ENCODE measurements at regions not wholly inside any gene's neighbourhood (a gene's known extent, or its start where the extent isn't known, plus 50 kb on each side); places are given as distances from the start of the nearest gene placed in this dataset.

DNA sequence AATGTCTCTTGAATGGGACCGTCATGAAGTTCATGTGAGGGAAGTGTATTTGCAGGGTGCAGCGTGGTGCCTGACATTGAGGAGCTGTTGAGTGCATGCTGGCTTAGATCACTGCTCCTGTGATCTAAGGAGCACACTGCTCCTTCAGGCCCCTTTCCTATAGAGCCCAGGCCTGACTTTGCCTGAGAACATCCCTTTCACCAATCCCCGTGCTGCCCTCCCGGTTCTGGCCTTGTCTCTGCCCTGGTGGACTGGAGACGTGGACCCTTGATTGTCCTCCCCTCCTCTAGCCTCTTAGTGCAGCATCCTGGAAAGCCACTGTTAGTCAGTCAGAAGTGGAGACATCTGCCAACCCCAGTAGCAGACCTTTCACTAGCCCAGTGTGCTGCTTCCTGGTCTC lies 323.6 kb upstream of the HS6ST1 start:
- Histone ChIP-seq H3K27ac (ENCODE audit: low read depth in 2 of 2, low read length in 1 of 2) (no peak overlapping the region), H3K4me1 (ENCODE audit: control insufficient read depth in 1 of 2, insufficient read depth in 2 of 2, low read depth in 1 of 2, low read length in 1 of 2) (peaks cover 0 to 3% of the 10 kb centered on the region in 2 experiments; a peak in 2 of 4 replicates), H3K79me2 (ENCODE audit: insufficient read depth) (no peaks in the 10 kb centered on the region), H3K9me2 (no peaks in the 10 kb centered on the region), H3K9ac (no peak overlapping the region), H4K20me1 (ENCODE audit: insufficient read depth) (no peaks in the 10 kb centered on the region), H3K9me3 (no peaks in the 10 kb centered on the region), H3K4me3 (ENCODE audit: low read depth in 2 of 2, low read length in 1 of 2) (no peak overlapping the region), H3K27me3 (ENCODE audit: insufficient read depth) (no peaks in the 10 kb centered on the region), H3F3A (replicated peaks; ENCODE audit: insufficient read depth) (no peaks in the 10 kb centered on the region), H2AFZ (ENCODE audit: low read depth) (no peak overlapping the region), H3K36me3 (replicated peaks in 1 of 2; ENCODE audit: control insufficient read depth in 1 of 2, insufficient read depth in 2 of 2, low read length in 1 of 2) (no peaks in the 10 kb centered on the region), H3K4me2 (no peak overlapping the region)
- TF ChIP-seq YY1 (IDR thresholded peaks at IDR 0.05; ENCODE audit: low read depth): no peak
- TF ChIP-seq JUND (IDR thresholded peaks at IDR 0.05): no peak
- no peak for TF ChIP-seq MEF2A (IDR thresholded peaks at IDR 0.05; ENCODE audit: borderline replicate concordance, low read depth)
- TF ChIP-seq, protein P1, sequence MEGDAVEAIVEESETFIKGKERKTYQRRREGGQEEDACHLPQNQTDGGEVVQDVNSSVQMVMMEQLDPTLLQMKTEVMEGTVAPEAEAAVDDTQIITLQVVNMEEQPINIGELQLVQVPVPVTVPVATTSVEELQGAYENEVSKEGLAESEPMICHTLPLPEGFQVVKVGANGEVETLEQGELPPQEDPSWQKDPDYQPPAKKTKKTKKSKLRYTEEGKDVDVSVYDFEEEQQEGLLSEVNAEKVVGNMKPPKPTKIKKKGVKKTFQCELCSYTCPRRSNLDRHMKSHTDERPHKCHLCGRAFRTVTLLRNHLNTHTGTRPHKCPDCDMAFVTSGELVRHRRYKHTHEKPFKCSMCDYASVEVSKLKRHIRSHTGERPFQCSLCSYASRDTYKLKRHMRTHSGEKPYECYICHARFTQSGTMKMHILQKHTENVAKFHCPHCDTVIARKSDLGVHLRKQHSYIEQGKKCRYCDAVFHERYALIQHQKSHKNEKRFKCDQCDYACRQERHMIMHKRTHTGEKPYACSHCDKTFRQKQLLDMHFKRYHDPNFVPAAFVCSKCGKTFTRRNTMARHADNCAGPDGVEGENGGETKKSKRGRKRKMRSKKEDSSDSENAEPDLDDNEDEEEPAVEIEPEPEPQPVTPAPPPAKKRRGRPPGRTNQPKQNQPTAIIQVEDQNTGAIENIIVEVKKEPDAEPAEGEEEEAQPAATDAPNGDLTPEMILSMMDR (IDR thresholded peaks at IDR 0.05): no peak
- TF ChIP-seq, protein P2, sequence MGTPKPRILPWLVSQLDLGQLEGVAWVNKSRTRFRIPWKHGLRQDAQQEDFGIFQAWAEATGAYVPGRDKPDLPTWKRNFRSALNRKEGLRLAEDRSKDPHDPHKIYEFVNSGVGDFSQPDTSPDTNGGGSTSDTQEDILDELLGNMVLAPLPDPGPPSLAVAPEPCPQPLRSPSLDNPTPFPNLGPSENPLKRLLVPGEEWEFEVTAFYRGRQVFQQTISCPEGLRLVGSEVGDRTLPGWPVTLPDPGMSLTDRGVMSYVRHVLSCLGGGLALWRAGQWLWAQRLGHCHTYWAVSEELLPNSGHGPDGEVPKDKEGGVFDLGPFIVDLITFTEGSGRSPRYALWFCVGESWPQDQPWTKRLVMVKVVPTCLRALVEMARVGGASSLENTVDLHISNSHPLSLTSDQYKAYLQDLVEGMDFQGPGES (IDR thresholded peaks at IDR 0.05; ENCODE audit: low read depth, low read length): no peak
- 26% methylated on average over 4 of the region's 5 CpGs for WGBS (ENCODE audit: low lambda C conversion rate)
- no peak for DNase-seq
- CTCF ChIA-PET: interaction anchor here (0.6 kb wide), 1 partner anchor 42 kb away, joined by 3 read pairs; no protein-coding TSS in a partner anchor
- POLR2A ChIA-PET: no interaction called here

DNA sequence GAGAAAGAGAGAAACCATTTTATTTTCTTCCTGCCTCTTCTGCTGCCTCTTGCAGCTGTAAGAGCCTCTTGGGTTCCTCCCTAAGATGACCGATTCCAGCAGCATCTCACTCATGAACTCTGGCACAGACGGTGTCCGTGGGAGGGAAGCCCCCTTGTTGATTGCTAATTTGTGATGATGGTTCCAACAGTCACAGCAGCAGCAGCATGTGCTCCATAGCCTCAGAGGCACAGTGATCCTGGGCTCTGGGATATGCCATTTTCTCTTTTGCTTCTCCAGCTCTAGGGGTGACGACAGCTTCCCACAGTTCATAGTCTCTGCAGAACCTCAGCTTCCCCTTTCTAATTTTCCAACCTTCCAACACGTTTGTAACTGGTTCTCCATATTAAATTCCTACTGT lies 324.2 kb upstream of the HS6ST1 start:
- H2AFZ ChIP-seq (ENCODE audit: low read depth): no peak overlapping the region
- no peaks in the 10 kb centered on the region for H3K79me2 ChIP-seq (ENCODE audit: insufficient read depth)
- no peak overlapping the region for H3K4me2 ChIP-seq
- no peaks in the 10 kb centered on the region for H3K36me3 ChIP-seq (replicated peaks in 1 of 2; ENCODE audit: control insufficient read depth in 1 of 2, insufficient read depth in 2 of 2, low read length in 1 of 2)
- H3K9me3 ChIP-seq: no peaks in the 10 kb centered on the region
- peaks cover 0 to 3% of the 10 kb centered on the region in 2 experiments; a peak in 2 of 4 replicates for H3K4me1 ChIP-seq (ENCODE audit: control insufficient read depth in 1 of 2, insufficient read depth in 2 of 2, low read depth in 1 of 2, low read length in 1 of 2)
- no peak for DNase-seq
- H3K27me3 ChIP-seq (ENCODE audit: insufficient read depth): no peaks in the 10 kb centered on the region
- ChIA-PET POLR2A (no interaction called here), CTCF (no interaction called here)
- no peaks in the 10 kb centered on the region for H3K9me2 ChIP-seq
- H3K4me3 ChIP-seq (ENCODE audit: low read depth in 2 of 2, low read length in 1 of 2): no peak overlapping the region
- no peak overlapping the region for H3K9ac ChIP-seq
- H3K27ac ChIP-seq (ENCODE audit: low read depth in 2 of 2, low read length in 1 of 2): no peak overlapping the region
- no peaks in the 10 kb centered on the region for H3F3A ChIP-seq (replicated peaks; ENCODE audit: insufficient read depth)
- TF ChIP-seq, protein P3, sequence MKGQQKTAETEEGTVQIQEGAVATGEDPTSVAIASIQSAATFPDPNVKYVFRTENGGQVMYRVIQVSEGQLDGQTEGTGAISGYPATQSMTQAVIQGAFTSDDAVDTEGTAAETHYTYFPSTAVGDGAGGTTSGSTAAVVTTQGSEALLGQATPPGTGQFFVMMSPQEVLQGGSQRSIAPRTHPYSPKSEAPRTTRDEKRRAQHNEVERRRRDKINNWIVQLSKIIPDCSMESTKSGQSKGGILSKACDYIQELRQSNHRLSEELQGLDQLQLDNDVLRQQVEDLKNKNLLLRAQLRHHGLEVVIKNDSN (IDR thresholded peaks at IDR 0.05; ENCODE audit: borderline replicate concordance, low read depth): no peak
- TF ChIP-seq CHD2 (IDR thresholded peaks at IDR 0.05; ENCODE audit: low read length, partially characterized antibody): no peak
- TF ChIP-seq TEAD4 (IDR thresholded peaks at IDR 0.05; ENCODE audit: borderline replicate concordance, insufficient read depth): no peak
- WGBS (ENCODE audit: low lambda C conversion rate): 28% methylated on average over 5 of the region's 5 CpGs
- no peaks in the 10 kb centered on the region for H4K20me1 ChIP-seq (ENCODE audit: insufficient read depth)

Measured in SK-N-SH (cell line).